ENCODE measurements at regions not wholly inside any gene's neighbourhood (a gene's known extent, or its start where the extent isn't known, plus 50 kb on each side); places are given as distances from the start of the nearest gene placed in this dataset.
"Not testable (repeated sequence)": the region's sequence is repeated elsewhere in the genome, so short reads cannot be mapped to it uniquely, and the experiment has no call there.

DNA sequence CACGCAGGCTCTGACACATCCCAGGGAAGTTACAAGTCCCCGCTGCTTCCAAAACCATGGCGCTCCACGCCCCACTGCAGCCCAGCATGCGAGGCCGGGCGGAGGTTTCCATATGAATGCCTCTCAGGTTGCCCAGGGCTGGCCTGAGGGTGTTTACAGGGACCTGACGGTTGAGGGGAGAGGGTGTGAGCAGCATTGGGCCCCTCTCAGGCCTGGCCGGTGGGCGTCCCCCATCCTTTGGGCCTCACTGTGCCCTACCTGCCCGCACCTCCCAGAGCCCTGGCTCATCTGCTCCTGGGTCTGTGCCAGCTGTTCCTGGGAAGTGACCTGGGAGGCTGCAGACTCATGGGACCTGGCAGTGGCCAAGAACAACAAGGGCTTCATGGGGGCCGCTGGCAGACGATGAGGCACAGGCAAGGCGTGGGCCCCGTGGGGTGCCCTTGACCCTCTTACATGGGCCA, 173.5 kb downstream of the C16orf95 start:
- no peak for DNase-seq

DNA sequence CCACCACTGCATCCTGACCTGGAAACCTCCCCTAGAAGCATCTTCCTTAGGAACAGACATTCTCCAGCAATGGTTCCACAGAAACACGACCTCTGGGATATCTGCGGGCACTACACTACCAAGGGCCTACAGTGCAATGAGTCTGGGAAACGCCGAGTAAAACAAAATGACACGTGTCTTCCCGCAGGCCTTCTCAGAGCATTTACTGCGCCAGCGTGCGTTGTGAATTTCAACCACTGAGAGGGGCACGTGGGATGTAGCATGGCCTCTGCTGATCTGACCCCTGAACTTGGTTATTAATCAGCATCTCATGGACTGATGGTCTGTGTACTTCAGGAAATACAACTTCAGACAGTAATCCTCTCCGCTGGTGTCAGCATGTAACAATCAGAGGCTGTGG, 173.0 kb downstream of the C16orf95 start:
- no peak for DNase-seq

DNA sequence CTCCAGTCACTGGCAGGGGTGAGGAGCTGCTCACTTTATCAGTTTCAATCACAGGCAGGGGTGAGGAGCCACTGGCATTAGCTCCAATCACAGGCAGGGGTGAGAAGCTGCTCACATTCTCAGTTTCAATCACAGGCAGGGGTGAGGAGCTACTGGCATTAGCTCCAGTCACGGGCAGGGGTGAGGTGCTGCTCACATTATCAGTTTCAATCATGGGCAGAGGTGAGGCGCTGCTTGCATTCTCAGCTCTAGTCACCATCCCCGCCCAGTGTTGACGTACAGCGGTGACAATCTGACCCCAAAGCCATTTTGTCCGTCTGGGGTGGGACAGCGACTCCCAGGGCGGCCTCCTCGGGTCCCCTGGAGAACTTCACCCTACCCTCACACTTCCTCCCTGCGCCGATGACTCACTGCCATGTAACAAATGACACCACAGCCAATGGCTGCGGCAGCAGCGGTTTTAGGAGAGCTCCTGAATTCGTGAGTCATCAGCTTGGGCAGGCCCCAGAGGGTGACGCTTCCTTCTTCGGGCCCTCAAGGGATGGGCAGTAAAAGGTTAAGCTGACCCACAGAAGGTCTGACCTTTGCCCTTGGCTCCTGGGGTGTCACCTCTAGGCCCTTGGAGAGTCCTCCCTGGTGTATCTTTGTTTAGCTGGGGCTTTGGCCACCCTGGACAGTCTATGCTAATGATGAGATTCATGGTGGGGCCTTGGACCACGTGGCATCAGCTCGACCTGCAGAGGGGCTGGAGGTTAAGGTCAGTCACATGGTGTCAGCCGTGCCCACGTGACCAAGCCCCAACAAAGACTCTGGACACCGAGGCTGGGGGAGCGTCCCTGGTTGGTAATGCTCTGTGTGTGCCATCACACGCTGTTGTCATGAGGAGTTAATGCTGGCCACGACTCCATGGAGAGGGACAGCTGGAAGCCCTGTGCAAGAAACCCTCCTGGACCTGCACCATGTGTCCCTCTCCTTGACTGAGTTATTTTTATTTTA, 171.7 kb downstream of the C16orf95 start:
- DNase-seq, result peak; percentile 5 to 8

DNA sequence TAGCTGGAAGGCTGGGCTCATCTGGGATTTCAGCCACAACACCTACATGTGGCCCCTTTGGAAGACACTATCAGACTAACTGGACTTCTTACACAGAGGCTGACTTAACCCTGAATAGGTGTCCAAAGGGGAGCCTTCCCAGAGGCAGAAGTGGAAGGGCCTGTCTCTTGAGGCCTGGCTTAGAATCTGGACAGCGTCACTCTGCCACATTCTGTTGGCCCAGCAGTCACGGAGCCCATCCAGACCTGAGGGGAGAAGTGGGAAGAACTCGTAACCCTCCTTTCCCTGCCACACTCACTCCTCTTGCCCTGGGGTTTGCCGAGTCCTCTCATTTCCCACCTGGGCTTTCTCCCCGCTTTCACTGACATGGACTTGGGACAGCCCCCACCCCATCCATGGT, 170.5 kb downstream of the C16orf95 start:
- DNase-seq, result no peak

DNA sequence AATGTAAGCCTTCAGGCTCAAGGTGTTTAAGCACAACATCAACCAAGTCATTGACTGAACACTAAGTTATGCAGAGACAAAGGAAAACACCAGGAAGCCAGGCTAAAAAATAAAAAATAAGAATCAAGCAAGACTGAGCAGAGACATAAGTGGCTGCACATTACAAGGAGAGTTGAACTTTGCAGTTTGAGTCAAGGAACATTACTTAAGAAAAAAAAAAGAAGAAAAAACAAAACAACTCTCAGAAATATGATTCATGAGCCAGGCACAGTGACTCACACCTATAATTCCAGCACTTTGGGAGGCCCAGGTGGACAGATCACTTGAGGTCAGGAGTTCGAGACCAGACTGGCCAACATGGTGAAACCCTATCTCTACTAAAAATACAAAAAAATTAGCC, 168.1 kb downstream of the C16orf95 start:
- DNase-seq, result no peak

DNA sequence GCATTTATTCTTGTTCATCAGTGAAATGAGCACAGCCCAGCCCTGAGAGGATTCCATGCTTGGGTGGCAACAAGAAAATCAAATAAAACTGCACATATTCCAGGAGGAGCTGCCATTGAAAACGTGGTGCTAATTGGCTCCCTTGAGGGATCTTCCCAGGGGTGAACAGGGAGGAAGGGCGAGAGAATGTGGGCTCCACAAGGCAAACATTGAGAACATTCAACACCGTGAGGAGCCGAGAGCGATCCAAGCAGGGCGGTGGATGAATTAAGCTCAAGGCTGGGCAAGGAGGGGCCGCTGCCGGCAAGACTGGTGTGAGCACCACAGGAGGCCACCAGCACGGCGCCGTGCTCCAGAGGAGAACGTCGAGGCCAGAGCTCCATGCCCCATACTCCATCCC, 166.9 kb downstream of the C16orf95 start:
- no peak for DNase-seq

DNA sequence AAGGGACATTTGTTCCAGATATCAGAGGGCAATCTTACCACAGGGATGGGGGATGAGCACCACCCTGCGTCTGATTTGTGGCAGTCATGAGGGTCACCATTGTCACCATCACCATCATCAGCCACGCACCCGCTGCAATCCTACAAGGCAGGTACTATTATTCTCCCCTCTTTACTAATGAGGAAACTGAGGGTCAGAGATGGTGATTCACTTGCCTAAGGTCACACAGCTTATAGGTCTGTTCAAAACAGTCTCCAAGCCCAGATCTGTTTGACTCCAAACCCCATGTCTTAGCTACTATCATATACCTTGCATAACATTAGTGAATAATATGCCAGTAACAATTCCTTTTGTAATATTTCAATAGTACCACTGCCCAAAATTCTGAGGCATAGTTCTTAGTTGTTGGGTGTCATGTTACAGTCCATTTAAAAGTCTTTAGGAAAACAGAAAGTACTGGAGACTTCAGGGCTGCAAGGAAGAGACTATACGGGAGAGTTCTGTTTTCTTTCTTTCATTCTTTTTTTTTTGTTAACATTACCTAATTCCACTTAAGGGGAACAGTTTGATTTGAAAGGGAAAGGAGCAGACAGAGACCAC, 166.4 kb downstream of the C16orf95 start:
- no peak for DNase-seq

DNA sequence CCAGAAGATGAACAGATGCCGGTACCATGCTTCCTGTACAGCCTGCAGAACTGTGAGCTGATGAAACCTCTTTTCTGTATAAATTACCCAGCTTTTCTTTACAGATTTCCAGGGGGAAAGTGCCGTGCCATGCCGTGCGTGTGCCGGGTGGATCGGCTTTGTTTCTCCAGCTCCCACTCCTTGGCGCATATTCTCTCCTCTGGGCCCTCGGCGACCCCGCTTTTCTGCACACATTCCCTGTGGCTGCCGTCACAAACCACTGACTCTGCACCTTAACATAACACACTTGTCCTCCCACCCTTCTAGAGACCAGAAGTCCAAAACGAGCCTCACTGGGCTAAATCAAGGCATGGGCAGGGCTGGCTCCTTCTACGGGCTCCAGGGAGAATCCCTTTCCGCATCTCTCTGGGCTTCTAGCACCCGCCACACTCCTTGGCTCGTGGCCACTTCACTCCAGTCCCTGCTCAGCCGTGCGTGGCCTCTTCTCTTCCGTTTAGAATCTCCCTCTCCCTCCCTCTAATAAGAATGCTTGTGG, 164.9 kb downstream of the C16orf95 start:
- no peak for DNase-seq

DNA sequence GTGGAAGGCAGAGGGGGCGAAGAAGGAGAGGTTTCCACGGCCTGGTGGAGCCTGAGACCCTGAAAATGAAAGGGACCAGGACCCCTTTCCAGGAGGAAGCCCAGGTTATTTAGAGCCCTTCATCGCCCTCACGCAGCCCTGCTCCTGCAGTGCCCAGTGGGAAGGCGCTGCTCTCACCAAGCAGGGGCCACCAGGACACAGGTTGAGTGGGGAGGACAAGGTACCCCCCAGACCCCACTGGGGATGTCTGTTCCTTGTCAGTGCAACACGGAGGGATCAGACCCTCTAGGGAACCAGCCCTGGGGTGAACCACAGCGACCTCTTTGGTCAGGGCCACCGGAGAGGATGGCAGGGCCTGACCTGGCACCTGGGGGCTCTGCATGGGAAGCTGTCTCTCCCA, 163.9 kb downstream of the C16orf95 start:
- no peak for DNase-seq

DNA sequence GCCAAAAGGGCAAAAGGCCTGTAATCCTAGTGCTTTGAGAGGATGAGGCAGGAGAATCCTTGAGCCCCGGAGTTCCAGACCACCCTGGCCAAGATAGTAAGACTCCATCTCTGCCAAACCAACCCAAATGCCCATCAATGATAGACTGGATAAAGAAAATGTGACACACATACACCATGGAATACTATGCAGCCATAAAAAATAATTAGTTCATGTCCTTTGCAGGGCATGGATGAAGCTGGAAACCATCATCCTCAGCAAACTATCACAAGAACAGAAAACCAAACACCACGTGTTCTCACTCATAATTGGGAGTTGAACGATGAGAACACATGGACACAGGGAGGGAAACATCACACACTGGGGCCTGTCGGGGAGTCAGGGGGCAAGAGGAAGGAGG, 161.9 kb downstream of the C16orf95 start:
- not testable (repeated sequence) for DNase-seq

DNA sequence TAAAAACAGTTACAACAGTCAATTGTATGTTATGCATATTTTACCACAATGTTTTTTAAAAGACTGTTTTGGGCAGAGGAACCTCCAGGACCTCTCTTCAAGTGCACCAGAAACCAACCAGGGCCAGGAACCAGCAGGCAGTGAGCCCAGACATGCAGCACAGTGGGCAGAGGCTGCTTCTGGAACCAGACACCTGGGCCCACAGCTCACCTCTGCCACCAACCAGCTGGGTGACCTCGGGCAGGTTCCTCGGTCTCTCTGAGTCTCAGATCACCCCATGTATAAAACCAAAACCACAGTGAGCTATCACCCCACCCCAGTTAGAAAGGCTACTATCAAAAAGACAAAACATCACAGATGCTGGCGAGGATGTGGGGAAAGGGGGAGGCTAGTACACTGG, 161.0 kb downstream of the C16orf95 start:
- DNase-seq, result no peak

DNA sequence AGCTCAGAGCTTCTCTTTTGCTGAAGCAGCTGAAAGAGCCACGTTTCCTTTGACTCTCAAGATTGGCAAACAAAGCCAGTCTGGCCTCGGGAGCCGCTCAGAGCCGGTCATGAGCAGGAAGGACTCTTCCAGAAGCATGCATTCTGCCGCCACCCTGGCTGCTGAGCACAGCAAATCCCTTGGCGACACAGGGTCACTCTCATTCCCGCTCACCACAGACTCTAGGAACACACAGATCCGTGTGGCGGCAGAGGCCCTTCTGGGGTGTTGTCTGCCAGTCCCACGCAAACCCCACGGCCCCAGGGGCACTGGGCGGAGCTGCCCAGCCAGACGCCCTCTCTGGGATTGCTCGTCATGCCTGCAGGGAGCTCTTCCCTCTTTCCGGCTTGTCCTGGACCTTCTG, 157.0 kb downstream of the C16orf95 start:
- no peak for DNase-seq

DNA sequence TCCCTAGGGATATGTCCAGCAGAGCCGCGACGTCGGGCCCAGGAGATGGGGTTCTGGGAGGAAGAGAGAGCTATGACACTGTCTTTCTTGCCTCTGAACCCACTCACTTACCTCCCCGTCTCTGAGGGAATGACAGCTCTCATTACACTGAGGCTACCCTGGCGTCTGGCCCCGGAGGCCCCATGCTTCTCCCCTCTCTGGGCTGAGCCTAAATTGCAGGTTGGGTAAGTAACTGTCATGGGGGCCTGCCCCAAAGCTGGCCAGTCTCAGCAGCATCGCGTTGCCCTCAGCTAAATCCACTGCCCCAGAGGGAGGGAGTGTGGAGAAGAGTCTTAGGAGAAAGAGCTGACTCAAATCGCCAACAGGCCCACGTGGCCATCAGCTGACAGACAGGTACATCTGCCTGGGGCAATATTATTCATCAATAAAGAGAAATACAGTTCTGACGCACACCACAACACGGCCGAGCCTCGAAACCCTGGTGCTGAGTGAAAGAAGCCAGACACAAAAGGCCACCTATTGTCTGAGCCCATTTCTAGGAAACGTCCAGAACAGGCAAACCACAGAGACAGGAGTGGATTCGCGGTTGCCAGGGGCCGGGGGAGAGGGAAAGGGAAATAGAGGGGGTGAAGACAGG, 156.4 kb downstream of the C16orf95 start:
- DNase-seq, result no peak

DNA sequence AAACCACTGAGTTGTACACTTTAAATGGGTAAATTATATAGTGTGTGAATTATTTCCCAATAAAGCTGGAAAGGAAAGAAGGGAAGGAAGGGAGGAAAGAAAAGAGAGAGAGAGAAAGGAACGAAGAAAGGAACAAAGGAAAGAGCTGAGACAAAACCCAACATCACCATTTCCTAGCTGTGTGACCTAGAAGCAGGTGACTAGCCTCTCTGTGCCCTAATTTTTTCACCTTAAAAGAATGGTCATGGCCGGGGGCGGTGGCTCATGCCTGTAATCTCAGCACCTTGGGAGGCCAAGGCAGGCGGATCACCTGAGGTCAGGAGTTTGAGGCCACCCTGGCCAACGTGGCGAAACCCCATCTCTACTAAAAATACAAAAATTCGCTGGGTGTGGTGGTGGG, 155.8 kb downstream of the C16orf95 start:
- not testable (repeated sequence) for DNase-seq

DNA sequence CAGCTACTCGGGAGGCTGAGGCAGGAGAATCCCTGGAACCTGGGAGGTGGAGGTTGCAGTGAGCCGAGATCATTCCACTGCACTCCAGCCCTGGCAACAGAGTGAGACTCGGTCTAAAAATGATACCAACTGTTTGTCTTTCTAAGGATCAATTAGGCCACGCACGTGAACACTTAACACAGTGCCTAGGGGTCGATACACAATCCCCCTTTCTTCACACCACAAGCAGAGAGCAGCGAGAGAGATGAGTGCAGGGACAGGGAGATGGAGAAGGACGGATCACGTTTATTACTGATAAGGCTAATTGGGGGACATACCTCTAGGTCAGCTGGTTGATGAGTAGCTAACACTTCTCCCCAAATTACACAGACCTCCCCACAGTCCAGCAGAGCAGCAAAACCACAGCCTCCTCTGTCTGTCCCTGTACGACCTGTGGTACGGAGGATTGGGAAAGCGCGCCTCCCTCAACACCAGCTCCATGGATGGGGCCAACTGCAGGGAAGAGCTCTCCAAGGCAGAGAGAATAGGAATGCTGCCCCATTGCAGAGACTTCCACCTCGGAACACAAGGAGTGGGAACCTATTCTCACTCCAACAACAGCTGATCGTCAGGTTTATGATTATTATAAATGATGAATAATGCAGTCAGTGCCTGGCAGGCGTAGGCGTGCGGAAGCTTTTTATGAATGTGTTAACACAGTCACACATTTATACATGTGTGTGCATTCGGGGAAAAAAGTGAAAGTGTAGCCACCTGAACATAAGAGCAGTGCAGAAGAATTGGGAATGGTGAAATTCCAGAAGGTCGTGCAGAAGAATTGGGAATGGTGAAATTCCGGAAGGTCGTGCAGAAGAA, 155.1 kb downstream of the C16orf95 start:
- DNase-seq, result no peak

DNA sequence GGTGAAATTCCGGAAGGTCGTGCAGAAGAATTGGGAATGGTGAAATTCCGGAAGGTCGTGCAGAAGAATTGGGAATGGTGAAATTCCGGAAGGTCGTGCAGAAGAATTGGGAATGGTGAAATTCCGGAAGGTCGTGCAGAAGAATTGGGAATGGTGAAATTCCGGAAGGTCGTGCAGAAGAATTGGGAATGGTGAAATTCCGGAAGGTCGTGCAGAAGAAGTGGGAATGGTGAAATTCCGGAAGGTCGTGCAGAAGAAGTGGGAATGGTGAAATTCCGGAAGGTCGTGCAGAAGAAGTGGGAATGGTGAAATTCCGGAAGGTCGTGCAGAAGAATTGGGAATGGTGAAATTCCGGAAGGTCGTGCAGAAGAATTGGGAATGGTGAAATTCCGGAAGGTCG, 154.4 kb downstream of the C16orf95 start:
- DNase-seq, result not testable (repeated sequence)

DNA sequence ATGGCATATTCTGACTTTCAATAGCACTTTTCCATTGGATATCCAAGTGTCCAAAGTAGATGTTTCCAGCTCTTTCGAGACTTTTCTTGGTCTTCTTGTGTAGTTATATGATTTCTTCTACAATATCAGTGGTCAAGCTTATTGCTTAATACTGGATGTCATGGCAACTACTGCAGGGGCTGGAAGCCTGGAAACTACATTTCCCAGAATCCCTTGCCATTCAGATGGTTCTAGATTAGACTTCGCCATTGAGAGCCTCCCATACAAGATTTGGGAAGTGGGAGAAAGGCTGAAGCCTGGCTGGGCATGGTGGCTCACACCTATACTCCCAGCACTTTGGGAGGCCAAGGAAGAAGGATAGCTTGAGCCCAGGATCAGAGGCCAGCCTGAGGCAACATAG, 153.6 kb downstream of the C16orf95 start:
- DNase-seq, result peak in 1 of 2 donors; percentile 3

DNA sequence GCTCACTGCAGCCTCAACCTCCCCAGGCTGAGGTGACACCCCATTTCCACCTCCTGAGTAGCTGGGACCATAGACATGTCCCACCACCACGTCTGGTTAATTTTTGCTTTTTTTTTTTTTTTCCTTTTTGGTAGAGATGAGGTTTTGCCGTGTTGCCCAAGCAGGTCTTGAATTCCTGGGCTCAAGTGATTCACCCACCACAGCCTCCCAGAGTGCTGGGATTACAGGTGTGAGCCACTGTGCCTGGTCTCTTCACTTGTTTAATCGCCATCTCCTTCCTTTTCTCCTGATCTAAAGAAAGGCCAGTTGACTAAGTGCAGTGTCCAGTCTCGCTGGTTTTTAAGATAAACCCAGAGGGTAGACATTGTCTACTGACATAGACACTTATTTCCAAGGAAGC, 152.0 kb downstream of the C16orf95 start:
- no peak for DNase-seq

DNA sequence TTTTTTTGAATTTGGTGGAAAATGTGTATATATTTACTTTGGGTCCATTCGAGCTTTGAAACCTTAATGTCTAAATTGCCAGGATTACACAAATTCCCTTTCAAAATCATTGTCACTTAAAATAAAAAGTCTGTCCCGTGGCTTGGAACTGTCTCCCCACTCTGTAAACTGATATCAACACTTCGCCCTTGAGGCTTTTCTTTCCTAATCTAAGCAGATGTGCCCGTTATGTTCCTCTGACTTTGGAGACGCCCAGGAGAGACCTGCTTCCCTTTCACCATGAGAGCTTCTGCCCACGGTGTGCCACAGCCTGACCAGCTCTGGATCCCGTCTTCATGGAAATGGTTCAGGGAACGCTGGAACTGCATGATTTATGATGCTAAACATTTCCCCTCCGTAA, 151.3 kb downstream of the C16orf95 start:
- DNase-seq, result no peak

DNA sequence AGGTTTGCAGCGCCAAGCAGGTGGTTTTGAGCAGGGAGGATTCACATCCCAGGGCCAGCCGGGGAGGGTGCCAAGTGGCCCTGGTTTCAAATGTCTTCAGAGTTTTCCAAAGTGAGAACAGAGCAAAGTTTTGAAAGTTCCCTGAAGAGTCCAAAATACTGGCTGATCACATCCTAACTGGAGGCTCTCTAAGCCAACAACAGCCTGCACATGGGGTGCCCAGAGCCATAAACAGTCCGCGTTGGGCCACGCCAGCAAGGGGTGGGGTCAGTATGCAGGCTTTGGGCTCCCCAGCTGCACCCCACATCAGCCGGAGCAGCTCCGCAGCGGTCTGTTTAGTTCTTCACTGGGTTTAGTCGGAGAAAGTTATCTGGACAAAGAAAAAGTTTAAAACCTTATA, 150.9 kb downstream of the C16orf95 start:
- no peak for DNase-seq

DNA sequence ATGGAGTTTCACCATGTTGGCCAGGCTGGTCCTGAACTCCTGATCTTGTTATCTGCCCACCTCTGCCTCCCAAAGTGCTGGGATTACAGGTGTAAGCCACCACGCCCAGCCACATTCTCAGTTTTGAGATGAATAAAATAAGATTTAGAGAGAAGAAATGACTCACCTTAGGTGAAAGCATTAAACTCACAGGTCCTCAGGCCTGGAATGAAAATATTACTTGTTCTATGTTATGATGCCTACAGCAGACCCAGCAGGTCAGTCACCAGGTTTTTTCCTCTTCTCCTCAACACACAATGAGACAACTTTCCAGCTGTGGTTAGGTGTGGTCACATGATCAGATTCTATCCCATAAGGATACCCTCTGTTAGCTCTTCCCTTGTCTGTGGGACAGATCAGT, 150.3 kb downstream of the C16orf95 start:
- no peak for DNase-seq

DNA sequence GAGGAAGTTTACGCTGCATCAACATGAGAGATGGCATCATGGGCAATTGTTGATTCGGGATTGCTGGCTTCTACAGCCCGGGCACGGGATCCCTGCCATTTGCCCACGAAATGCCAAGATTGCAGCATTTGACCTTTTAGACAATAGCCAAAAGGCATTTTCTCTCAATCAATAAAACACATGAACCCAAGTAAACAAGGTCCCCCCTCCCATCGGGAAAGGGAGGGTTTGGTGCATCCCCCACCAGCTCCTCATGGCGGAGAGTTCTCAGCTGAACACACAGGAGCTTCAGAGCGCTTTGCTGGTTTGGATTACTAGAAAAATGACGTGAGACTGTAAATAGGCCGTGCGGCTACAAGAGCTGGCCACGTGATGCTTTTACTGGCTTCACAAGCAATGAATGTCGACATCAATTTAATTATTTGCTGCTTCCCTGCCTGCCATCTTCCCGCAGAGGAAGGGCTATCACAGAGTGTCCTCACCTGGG, 147.6 kb downstream of the C16orf95 start:
- DNase-seq, result no peak
